Ishikawa (cell line): ENCODE measurements at regions not wholly inside any gene's neighbourhood (a gene's known extent, or its start where the extent isn't known, plus 50 kb on each side); places are given as distances from the start of the nearest gene placed in this dataset.

Experiments used
- CEBPB ChIP-seq: IDR thresholded peaks from 2 replicates; pipeline ENCODE4 v1.6.1; 2012
- CREB1 ChIP-seq: IDR thresholded peaks from 2 replicates; pipeline ENCODE4 v1.6.1; 2012; ENCODE audit warnings: low read depth
- EGR1 ChIP-seq: IDR thresholded peaks from 2 replicates; pipeline ENCODE4 v1.6.1; 2012
- EP300 ChIP-seq: IDR thresholded peaks from 2 replicates; pipeline ENCODE4 v1.6.1; 2012; ENCODE audit warnings: borderline replicate concordance
- FOXM1 ChIP-seq: IDR thresholded peaks from 2 replicates; pipeline ENCODE4 v1.6.1; 2012; ENCODE audit warnings: low read depth, borderline replicate concordance
- NFIC ChIP-seq: IDR thresholded peaks from 2 replicates; pipeline ENCODE4 v1.6.1; 2012
- RAD21 ChIP-seq: IDR thresholded peaks from 2 replicates; pipeline ENCODE4 v1.6.1; 2012; ENCODE audit warnings: low read depth
- TAF1 ChIP-seq: IDR thresholded peaks from 2 replicates; pipeline ENCODE4 v1.6.1; 2012; ENCODE audit warnings: low read depth, mild to moderate bottlenecking
- TCF12 ChIP-seq: IDR thresholded peaks from 2 replicates; pipeline ENCODE4 v1.6.1; 2012; ENCODE audit warnings: low read depth
- TEAD4 ChIP-seq: IDR thresholded peaks from 2 replicates; pipeline ENCODE4 v1.6.1; 2012
- YY1 ChIP-seq: IDR thresholded peaks from 2 replicates; pipeline ENCODE4 v1.6.1; 2012; ENCODE audit warnings: low read depth
- ZBTB7A ChIP-seq: IDR thresholded peaks from 2 replicates; pipeline ENCODE4 v1.6.1; 2012; ENCODE audit warnings: low read depth
- TF ChIP-seq, protein P1 (sequence below): IDR thresholded peaks from 2 replicates; pipeline ENCODE4 v1.6.1; 2012
- TF ChIP-seq, protein P2 (sequence below): IDR thresholded peaks from 2 replicates; pipeline ENCODE4 v1.6.1; 2012
- TF ChIP-seq, protein P3 (sequence below): IDR thresholded peaks from 2 replicates; pipeline ENCODE4 v1.6.1; 2012; ENCODE audit warnings: low read depth, mild to moderate bottlenecking

DNA sequence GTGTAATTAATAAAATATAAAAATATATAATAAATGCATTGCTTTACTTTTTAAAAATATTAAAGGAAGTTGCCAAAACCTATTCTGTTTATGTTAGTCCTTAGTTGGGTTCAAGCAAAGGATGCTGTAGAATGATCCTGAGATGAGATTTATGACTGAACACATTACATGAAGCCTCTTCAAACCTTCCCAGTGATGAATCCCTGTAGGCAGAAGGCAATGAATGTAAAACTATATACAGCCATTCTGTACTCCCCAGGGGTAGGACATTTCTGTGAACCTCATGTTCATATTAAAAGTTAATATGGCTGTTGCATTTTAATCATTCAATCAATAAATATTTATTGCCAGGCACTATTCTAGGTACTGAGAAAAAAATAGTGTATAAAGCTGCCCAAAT, 166.0 kb downstream of the RFPL4B start:
- TF ChIP-seq, protein P1, sequence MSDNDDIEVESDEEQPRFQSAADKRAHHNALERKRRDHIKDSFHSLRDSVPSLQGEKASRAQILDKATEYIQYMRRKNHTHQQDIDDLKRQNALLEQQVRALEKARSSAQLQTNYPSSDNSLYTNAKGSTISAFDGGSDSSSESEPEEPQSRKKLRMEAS, result no peak
- TF ChIP-seq CEBPB (no peak), RAD21 (no peak), ZBTB7A (no peak), YY1 (no peak), TAF1 (no peak), TCF12 (no peak), FOXM1 (no peak), EGR1 (no peak), TEAD4 (no peak), EP300 (no peak), NFIC (no peak)
- TF ChIP-seq, protein P2, sequence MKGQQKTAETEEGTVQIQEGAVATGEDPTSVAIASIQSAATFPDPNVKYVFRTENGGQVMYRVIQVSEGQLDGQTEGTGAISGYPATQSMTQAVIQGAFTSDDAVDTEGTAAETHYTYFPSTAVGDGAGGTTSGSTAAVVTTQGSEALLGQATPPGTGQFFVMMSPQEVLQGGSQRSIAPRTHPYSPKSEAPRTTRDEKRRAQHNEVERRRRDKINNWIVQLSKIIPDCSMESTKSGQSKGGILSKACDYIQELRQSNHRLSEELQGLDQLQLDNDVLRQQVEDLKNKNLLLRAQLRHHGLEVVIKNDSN, result no peak
- TF ChIP-seq, protein P3, sequence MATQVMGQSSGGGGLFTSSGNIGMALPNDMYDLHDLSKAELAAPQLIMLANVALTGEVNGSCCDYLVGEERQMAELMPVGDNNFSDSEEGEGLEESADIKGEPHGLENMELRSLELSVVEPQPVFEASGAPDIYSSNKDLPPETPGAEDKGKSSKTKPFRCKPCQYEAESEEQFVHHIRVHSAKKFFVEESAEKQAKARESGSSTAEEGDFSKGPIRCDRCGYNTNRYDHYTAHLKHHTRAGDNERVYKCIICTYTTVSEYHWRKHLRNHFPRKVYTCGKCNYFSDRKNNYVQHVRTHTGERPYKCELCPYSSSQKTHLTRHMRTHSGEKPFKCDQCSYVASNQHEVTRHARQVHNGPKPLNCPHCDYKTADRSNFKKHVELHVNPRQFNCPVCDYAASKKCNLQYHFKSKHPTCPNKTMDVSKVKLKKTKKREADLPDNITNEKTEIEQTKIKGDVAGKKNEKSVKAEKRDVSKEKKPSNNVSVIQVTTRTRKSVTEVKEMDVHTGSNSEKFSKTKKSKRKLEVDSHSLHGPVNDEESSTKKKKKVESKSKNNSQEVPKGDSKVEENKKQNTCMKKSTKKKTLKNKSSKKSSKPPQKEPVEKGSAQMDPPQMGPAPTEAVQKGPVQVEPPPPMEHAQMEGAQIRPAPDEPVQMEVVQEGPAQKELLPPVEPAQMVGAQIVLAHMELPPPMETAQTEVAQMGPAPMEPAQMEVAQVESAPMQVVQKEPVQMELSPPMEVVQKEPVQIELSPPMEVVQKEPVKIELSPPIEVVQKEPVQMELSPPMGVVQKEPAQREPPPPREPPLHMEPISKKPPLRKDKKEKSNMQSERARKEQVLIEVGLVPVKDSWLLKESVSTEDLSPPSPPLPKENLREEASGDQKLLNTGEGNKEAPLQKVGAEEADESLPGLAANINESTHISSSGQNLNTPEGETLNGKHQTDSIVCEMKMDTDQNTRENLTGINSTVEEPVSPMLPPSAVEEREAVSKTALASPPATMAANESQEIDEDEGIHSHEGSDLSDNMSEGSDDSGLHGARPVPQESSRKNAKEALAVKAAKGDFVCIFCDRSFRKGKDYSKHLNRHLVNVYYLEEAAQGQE, result no peak

DNA sequence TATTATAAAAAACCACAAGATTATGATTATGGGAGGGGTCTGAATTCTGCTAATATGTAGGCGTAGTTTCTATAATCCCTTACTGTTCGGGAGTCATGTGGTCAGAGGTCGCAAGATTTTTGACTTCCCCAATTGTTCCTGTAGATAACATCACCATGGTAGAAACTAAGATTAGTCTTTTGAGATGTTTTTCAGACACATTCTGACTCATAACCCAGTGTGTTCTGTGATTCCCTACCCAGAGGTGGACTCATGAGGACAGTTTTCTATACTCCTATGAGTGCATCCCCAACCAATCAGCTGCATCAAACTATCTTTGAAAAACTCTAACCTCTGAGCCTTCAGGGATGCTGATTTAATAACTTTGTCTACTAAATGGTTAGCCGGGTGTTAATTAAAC, 175.5 kb downstream of the RFPL4B start:
- TF ChIP-seq FOXM1 (no peak), TCF12 (no peak), TAF1 (no peak), TEAD4 (no peak), EP300 (no peak), EGR1 (no peak)
- TF ChIP-seq, protein P2, result no peak
- TF ChIP-seq, protein P1, result no peak
- TF ChIP-seq, protein P3, result no peak

DNA sequence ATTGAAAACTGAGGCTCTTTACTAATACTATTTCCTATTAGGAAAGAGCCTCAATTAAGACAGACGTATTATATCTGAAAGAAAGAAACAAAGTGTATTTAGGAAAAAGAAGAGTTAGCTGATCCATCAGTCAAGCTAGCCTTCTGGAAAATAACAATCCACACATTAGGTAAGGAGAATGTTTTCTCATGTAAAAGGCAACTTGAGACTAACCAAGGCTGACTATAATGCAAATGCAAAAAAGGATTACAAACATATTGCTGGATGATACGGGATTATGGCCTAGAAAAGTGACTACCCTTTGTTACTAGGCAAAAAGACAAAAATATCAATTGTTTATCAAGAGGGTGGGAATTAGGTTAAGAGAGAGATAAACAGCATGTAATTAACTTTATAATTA, 176.9 kb downstream of the RFPL4B start:
- no peak for TF ChIP-seq RAD21

DNA sequence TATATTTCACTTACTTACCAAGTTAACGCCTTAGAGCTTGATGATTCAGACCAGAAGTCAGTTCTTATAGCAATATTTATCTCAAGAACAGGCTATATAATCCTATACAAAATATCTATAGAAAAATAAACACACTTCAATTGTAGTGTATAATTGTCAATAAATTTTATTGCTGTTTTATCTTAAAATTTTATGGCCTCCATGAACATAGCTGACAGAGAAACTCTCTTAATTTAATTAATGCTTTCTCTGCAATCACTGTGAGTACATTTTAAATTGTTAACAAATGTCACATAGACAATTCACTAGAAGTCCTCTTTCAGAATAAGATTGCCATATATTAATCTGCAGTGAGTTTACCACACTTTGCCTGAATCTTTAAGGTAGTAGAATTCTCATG, 178.6 kb downstream of the RFPL4B start:
- no peak for TF ChIP-seq CEBPB
- no peak for TF ChIP-seq TCF12
- TF ChIP-seq CREB1, result no peak
- TF ChIP-seq RAD21, result no peak
- TF ChIP-seq NFIC, result no peak
- TF ChIP-seq ZBTB7A, result no peak
- TF ChIP-seq, protein P2, result no peak
- no peak for TF ChIP-seq EGR1
- TF ChIP-seq, protein P3, result no peak

DNA sequence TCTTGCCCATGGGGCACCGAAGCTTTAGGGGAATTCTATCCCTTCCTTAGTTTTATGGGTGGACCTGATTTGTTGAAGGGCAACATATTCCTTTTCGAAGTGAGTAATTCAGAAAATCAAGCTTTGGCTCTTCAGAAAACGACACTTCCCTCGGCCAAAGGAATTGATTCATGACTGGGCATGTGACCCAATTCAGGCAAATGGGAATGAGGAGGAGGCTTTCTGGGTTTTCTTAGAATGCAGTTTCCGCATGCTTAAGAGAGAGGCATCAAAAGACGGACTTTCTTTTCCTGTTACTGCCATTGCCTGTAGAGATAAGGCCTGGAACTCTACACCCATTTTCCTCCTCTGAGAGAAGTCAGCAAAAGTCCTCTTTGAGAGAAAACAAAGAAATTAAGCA, 179.5 kb downstream of the RFPL4B start:
- TF ChIP-seq EP300, result no peak
- TF ChIP-seq ZBTB7A, result no peak
- no peak for TF ChIP-seq CREB1
- TF ChIP-seq TEAD4, result no peak
- no peak for TF ChIP-seq YY1
- TF ChIP-seq EGR1, result no peak
- TF ChIP-seq, protein P1, result no peak
- no peak for TF ChIP-seq FOXM1
- TF ChIP-seq, protein P3, result no peak
- TF ChIP-seq TAF1, result no peak
